ENCODE measurements at regions not wholly inside any gene's neighbourhood (a gene's known extent, or its start where the extent isn't known, plus 50 kb on each side); places are given as distances from the start of the nearest gene placed in this dataset.
"Not testable (repeated sequence)": the region's sequence is repeated elsewhere in the genome, so short reads cannot be mapped to it uniquely, and the experiment has no call there.

DNA sequence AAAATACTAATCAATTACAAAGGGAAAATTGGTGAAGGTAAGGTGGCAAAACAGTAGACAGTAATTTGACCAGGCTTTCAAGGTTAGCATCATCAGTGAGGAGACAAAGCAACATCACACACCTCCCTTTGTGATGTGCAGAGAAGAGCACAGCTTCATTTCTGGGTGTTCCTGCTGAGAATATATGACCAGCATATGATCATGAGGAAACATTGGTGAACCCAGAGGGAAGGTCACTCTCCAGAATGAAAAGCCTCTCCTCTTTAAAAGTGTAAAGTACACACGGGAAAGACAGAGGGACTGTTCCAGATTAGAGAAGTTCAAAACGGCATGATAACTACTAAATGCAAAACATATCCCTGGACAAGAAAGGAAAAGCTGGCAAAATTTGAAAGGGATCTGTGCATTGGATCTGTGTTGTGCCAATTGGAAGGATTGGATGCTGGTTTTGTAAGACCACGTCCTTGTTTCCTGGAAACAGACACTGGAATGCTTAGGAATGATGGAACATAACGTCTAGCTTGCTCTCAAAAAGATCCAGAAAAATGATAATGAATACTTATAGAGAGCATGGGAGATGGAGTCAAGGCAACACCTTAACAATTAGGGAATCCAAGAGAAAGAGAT lies 80.6 kb upstream of the MITF start:
- no peak overlapping the region for H3K27ac ChIP-seq
- TF ChIP-seq, protein P1, sequence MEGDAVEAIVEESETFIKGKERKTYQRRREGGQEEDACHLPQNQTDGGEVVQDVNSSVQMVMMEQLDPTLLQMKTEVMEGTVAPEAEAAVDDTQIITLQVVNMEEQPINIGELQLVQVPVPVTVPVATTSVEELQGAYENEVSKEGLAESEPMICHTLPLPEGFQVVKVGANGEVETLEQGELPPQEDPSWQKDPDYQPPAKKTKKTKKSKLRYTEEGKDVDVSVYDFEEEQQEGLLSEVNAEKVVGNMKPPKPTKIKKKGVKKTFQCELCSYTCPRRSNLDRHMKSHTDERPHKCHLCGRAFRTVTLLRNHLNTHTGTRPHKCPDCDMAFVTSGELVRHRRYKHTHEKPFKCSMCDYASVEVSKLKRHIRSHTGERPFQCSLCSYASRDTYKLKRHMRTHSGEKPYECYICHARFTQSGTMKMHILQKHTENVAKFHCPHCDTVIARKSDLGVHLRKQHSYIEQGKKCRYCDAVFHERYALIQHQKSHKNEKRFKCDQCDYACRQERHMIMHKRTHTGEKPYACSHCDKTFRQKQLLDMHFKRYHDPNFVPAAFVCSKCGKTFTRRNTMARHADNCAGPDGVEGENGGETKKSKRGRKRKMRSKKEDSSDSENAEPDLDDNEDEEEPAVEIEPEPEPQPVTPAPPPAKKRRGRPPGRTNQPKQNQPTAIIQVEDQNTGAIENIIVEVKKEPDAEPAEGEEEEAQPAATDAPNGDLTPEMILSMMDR (conservative IDR thresholded peaks at IDR 0.05) = no peak

DNA sequence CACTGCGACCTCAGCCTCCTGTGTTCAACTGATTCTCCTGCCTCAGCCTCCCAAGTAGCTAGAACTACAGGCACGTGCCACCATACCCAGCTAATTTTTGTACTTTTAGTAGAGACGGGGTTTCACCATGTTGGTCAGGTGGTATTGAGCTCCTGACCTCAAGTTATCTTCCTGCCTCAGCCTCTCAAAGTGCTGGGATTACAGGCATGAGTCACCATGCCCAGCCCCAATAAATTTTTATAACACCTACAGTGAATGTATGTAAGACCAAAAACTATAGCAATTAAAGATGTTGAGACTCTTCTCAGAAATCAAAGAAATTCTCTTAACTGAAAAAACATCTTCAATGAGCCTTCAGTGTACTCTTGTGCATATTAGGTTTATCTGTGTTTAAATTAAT lies 82.2 kb upstream of the MITF start:
- H3K27ac ChIP-seq = not testable (repeated sequence)

DNA sequence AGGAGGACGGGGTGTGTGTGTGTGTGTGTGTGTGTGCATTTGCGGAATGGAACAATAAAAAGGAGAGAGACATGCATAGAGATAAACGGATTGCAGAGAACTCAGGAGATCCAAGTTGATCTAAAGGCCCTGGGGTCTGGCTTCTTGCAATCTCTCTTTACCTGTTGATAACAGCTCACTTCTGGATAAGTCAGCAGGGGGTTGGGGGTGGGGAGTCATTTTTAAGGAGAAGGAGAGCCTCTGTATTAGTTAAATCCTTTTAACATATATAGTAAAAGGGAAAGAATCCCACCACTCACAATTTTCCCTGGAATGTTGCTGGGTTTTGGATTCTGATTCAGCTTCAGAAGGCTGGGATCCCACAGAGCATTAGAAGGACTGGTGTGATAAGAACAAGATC lies 87.5 kb upstream of the MITF start:
- TF ChIP-seq, protein P1 (conservative IDR thresholded peaks at IDR 0.05) = no peak
- H3K27ac ChIP-seq = no peak overlapping the region

DNA sequence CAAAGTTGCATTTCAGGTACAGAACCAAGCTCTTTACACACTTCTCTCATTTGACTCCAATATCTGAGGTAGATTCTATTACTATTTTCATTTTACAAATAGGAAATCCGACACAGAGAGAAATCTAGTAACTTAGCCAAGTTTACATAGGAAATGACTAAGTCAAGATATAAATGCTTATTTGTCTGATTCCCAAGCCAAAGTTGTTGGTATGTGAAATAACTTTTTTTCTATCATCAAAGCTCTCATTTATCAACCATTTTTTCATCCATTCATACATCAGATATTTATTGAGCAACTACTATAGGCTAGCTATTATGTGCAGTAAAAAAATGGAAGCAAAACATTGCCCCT lies 89.2 kb upstream of the MITF start:
- H3K27ac ChIP-seq = no peak overlapping the region
- TF ChIP-seq, protein P1 (conservative IDR thresholded peaks at IDR 0.05) = no peak

DNA sequence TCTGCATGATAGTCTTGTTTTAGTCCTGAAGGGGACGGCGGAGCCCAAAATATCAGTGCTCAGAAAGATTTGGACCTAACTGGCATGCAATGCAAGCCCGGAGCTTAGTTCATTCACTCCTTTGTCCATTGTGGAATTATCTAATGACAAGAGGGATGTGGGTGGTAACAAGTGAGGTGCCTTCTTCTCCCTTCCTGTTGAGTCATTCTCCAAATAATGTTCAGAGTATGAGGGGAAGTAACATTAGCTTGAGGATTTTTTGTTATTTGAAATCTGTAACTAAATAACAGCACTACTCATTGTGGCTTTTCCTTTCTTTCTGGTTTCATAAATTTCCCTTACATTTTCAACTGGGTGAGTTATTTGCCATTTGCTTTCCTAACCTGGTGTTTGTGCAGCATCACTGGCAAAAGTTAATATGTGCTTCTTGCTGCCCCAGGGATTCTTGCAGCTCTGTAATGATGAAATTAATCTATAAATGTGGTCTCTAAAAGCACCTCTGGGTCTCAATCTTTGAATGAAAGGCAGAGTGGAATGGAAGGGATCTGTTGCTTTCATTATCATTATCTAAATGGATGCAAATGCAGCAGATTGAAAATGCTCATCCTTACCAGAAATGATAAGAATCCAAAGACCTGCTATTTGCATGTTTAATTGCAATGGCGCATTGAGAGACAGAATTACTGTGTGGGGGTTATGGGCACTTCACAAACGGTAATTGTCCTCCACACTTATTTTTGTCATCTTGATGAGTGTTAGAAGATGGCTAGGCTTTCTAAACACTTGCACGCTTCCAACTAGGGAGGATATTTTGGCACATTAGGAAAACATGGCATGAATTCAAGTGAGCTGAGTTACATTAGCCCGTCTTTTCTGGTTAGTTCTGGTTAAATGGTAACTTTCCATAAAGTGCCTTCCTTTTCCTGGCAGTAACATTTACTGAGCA lies 89.9 kb upstream of the MITF start:
- TF ChIP-seq, protein P1 (conservative IDR thresholded peaks at IDR 0.05) = no peak
- H3K27ac ChIP-seq = no peak overlapping the region

DNA sequence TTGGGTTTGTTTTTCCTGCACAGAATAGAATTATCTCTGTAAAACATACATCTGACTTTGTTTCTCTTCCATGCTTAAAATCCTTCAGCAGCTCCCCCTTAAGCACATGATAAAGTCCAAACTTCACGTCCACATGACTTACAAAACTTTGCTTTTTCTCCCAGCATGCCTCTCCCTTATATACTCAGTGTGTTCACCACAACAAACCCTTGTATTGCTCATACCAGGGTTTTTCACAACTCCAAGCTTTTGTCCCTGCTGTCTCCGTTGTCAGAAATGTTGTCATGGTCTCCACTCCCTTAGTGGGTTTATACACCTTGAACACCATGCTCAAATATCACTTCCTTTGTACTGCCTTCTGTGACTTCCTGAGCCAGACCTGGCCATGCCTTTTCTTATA lies 91.1 kb upstream of the MITF start:
- TF ChIP-seq, protein P1 (conservative IDR thresholded peaks at IDR 0.05) = no peak
- H3K27ac ChIP-seq = no peak overlapping the region

DNA sequence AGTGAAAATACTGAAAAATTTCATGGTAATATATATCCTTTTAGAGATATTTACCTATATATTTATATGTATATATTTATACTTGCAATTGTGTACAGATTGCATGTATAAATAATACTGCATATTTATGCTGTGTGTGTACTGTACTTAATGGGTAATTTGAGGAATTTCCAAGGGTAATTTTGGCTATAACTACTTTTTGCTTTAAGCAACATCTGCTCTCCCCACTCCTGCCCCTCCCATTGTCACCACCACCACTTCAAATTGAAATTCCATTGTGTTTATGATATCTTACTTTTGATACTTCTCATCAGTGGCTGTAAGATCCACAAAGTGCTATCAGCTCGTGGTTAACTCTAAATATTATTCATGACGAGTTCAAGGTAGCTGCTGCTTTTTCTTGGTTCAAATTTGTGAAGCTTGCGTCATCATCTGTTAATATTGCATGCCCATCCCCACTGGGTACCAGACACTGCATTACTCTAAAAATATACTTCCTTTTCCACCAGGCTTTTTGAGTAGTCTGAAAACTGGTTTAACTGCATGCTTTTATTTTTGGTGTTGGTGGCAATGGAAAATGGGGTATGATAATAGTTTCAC lies 91.7 kb upstream of the MITF start:
- H3K27ac ChIP-seq = no peak overlapping the region
- TF ChIP-seq, protein P1 (conservative IDR thresholded peaks at IDR 0.05) = no peak

Measured in VCaP (cell line).